ENCODE measurements at regions not wholly inside any gene's neighbourhood (a gene's known extent, or its start where the extent isn't known, plus 50 kb on each side); places are given as distances from the start of the nearest gene placed in this dataset.

GRCh38 chr2:80863147-80863714 lies 558.7 kb upstream of the LRRTM1 start:
- CTCF ChIA-PET, result no interaction called here
- TF ChIP-seq EZH2 (IDR thresholded peaks at IDR 0.05; ENCODE audit: borderline replicate concordance, low read depth, low read length, poor library complexity, severe bottlenecking), result no peak
- TF ChIP-seq, protein P1, sequence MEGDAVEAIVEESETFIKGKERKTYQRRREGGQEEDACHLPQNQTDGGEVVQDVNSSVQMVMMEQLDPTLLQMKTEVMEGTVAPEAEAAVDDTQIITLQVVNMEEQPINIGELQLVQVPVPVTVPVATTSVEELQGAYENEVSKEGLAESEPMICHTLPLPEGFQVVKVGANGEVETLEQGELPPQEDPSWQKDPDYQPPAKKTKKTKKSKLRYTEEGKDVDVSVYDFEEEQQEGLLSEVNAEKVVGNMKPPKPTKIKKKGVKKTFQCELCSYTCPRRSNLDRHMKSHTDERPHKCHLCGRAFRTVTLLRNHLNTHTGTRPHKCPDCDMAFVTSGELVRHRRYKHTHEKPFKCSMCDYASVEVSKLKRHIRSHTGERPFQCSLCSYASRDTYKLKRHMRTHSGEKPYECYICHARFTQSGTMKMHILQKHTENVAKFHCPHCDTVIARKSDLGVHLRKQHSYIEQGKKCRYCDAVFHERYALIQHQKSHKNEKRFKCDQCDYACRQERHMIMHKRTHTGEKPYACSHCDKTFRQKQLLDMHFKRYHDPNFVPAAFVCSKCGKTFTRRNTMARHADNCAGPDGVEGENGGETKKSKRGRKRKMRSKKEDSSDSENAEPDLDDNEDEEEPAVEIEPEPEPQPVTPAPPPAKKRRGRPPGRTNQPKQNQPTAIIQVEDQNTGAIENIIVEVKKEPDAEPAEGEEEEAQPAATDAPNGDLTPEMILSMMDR (conservative IDR thresholded peaks at IDR 0.05; ENCODE audit: low read depth, low read length), result no peak
- no TSS peak for BruUV-seq (replicated peaks)

GRCh38 chr2:80858965-80859364 lies 554.4 kb upstream of the LRRTM1 start:
- Histone ChIP-seq H3K4me1 (ENCODE audit: insufficient read depth, low read length, poor library complexity, severe bottlenecking) (no peaks in the 10 kb centered on the region), H3K4me3 (ENCODE audit: low read depth, low read length, poor library complexity, severe bottlenecking) (no peak overlapping the region), H3K36me3 (ENCODE audit: insufficient read depth, low read length, poor library complexity, severe bottlenecking) (no peaks in the 10 kb centered on the region), H3K9me3 (ENCODE audit: low read depth, low read length, poor library complexity, severe bottlenecking) (peaks cover 33% of the 10 kb centered on the region), H3K27me3 (replicated peaks; ENCODE audit: insufficient read depth, low read depth, low read length, poor library complexity) (no peaks in the 10 kb centered on the region), H3K27ac (ENCODE audit: low read depth, low read length, poor library complexity, severe bottlenecking) (no peak overlapping the region)
- DNase-seq (ENCODE audit: low spot score), result no peak
- intact Hi-C loops (cut with micrococcal nuclease; ENCODE audit: unreplicated experiment), result no loop called here
- POLR2A ChIA-PET (ENCODE audit: low non-redundant PET), result no interaction called here
- no TSS peak for BruUV-seq (replicated peaks)
- CTCF ChIA-PET, result no interaction called here
- TF ChIP-seq, protein P1 (conservative IDR thresholded peaks at IDR 0.05; ENCODE audit: low read depth, low read length), result no peak
- TF ChIP-seq EZH2 (IDR thresholded peaks at IDR 0.05; ENCODE audit: borderline replicate concordance, low read depth, low read length, poor library complexity, severe bottlenecking), result no peak

More at GRCh38 chr2:80863147-80863714, 558.7 kb upstream of the LRRTM1 start:
- no peak overlapping the region for H3K4me3 ChIP-seq (ENCODE audit: low read depth, low read length, poor library complexity, severe bottlenecking)
- no peaks in the 10 kb centered on the region for H3K4me1 ChIP-seq (ENCODE audit: insufficient read depth, low read length, poor library complexity, severe bottlenecking)
- H3K27ac ChIP-seq (ENCODE audit: low read depth, low read length, poor library complexity, severe bottlenecking), result no peak overlapping the region
- H3K9me3 ChIP-seq (ENCODE audit: low read depth, low read length, poor library complexity, severe bottlenecking), result peaks cover 37% of the 10 kb centered on the region
- no peak for DNase-seq (ENCODE audit: low spot score)
- no peaks in the 10 kb centered on the region for H3K27me3 ChIP-seq (replicated peaks; ENCODE audit: insufficient read depth, low read depth, low read length, poor library complexity)
- no peaks in the 10 kb centered on the region for H3K36me3 ChIP-seq (ENCODE audit: insufficient read depth, low read length, poor library complexity, severe bottlenecking)
- POLR2A ChIA-PET (ENCODE audit: low non-redundant PET), result no interaction called here
- intact Hi-C loops (cut with micrococcal nuclease; ENCODE audit: unreplicated experiment), result no loop called here

GRCh38 chr2:80856227-80856626 lies 551.7 kb upstream of the LRRTM1 start:
- POLR2A ChIA-PET (ENCODE audit: low non-redundant PET), result no interaction called here
- intact Hi-C loops (cut with micrococcal nuclease; ENCODE audit: unreplicated experiment), result no loop called here
- no peak for TF ChIP-seq EZH2 (IDR thresholded peaks at IDR 0.05; ENCODE audit: borderline replicate concordance, low read depth, low read length, poor library complexity, severe bottlenecking)
- TF ChIP-seq, protein P1 (conservative IDR thresholded peaks at IDR 0.05; ENCODE audit: low read depth, low read length), result no peak
- H3K27me3 ChIP-seq (replicated peaks; ENCODE audit: insufficient read depth, low read depth, low read length, poor library complexity), result no peaks in the 10 kb centered on the region
- no peak overlapping the region for H3K4me3 ChIP-seq (ENCODE audit: low read depth, low read length, poor library complexity, severe bottlenecking)
- DNase-seq (ENCODE audit: low spot score), result no peak
- BruUV-seq (replicated peaks), result no TSS peak
- H3K4me1 ChIP-seq (ENCODE audit: insufficient read depth, low read length, poor library complexity, severe bottlenecking), result no peaks in the 10 kb centered on the region
- no peaks in the 10 kb centered on the region for H3K36me3 ChIP-seq (ENCODE audit: insufficient read depth, low read length, poor library complexity, severe bottlenecking)
- CTCF ChIA-PET, result no interaction called here
- H3K27ac ChIP-seq (ENCODE audit: low read depth, low read length, poor library complexity, severe bottlenecking), result no peak overlapping the region
- H3K9me3 ChIP-seq (ENCODE audit: low read depth, low read length, poor library complexity, severe bottlenecking), result peaks cover 39% of the 10 kb centered on the region

Data from A673 (cell line).